ENCODE measurements at regions not wholly inside any gene's neighbourhood (a gene's known extent, or its start where the extent isn't known, plus 50 kb on each side); places are given as distances from the start of the nearest gene placed in this dataset.

GRCh38 chr3:178446059-178446458, 90.2 kb upstream of the KCNMB2 start:
- no peak for DNase-seq (ENCODE audit: low read depth in 2 of 2)

DNA sequence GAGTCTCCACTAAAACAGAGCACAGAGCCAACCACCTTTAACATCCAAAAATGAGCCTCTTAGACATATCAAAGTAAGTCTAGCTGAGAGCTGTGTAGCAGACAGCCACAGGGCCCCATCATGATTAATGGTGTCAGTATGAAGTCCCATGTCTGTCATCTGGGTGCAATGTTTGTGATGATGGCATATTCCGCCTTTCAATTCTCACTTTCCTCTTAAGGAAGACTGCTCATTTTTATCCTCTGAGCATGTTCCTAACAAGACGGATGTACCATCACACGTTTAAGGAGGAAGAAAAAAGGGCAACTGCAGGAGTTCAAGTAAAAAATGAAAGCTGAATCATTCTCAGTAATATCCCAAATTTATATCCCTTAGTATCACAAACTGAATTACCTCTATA, 85.8 kb upstream of the KCNMB2 start:
- DNase-seq (ENCODE audit: low read depth in 2 of 2) = no peak

- DNase-seq (ENCODE audit: low read depth in 2 of 2) = no peak
Measured at GRCh38 chr3:178451799-178452198, 84.4 kb upstream of the KCNMB2 start.

- DNase-seq (ENCODE audit: low read depth in 2 of 2) = no peak
Measured at GRCh38 chr3:178454726-178455125, 81.5 kb upstream of the KCNMB2 start.

GRCh38 chr3:178455226-178455625, 81.0 kb upstream of the KCNMB2 start:
- DNase-seq (ENCODE audit: low read depth in 2 of 2) = no peak

DNA sequence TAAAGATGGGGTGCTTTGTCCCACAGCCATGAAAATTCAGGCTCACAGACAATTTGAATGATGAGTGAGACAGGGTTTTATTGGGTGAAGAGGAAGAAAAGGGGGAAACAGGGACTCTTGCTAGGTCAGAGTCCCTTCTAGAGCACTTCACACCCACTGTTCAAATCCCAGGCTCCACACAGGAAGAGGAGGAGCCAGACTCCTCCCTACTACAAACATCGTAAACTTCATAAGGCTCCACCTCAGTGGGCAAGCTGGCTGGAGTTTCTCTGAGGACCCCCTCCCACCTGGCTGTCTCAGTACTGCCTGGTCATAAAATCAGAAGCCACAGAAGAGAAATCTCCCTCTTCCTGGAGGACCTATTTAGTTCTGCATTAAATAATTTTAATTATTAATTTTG, 80.3 kb upstream of the KCNMB2 start:
- no peak for DNase-seq (ENCODE audit: low read depth in 2 of 2)

GRCh38 chr3:178456621-178457285, 79.5 kb upstream of the KCNMB2 start:
- no peak for DNase-seq (ENCODE audit: low read depth in 2 of 2)

DNA sequence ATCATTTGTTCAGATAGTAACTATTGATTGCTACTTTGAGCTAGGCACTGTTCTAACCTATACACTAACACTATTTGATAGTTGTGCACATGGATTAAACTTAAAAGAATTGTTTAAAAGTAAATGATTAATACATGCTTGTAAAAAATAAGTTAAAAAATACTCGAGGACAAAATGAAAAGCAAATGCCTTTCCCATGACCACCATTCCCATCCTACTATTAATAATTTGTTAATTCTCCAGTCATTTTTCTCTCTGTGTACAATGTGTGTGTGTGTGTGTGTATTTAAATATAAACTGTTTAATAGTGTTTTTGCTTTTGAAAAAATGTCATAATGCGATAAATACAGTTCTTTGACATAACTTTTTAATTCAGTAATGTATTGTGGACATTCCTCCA, 78.7 kb upstream of the KCNMB2 start:
- DNase-seq (ENCODE audit: low read depth in 2 of 2) = no peak

DNA sequence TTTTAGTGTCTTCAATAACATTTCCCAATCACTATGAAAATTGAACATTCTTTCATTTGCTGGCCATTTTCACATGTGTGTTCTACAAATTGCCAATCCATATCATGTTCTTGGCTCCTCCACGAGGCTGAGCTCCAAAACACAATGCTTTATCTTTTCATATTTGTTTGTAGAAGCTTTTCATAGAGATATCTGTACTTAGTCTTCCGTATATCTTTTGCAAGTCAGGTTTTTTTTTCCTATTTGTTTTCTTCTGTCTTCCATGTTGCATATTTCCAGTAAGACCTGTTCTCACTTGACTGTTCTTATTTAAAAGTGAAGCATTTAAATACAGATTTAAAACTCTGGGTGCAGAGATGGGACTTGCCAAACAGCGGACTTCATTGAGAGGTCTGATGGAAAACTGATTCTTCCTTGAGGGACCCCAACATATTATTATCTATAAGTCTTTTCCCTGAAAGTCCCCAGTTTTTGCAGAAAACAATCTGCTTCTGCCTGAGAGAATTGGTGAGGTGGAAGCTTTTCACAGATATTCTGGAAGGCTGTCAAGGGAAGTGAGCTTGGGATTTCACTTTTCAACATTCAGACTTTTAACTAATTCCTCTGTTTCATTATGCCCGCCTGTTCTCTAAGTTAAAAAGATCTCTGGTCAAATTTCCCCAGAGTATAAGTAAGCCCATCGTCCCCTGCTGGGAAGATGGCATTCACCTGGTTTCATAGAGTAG, 77.8 kb upstream of the KCNMB2 start:
- DNase-seq (ENCODE audit: low read depth in 2 of 2) = no peak

GRCh38 chr3:178459038-178459410, 77.2 kb upstream of the KCNMB2 start:
- no peak for DNase-seq (ENCODE audit: low read depth in 2 of 2)

DNA sequence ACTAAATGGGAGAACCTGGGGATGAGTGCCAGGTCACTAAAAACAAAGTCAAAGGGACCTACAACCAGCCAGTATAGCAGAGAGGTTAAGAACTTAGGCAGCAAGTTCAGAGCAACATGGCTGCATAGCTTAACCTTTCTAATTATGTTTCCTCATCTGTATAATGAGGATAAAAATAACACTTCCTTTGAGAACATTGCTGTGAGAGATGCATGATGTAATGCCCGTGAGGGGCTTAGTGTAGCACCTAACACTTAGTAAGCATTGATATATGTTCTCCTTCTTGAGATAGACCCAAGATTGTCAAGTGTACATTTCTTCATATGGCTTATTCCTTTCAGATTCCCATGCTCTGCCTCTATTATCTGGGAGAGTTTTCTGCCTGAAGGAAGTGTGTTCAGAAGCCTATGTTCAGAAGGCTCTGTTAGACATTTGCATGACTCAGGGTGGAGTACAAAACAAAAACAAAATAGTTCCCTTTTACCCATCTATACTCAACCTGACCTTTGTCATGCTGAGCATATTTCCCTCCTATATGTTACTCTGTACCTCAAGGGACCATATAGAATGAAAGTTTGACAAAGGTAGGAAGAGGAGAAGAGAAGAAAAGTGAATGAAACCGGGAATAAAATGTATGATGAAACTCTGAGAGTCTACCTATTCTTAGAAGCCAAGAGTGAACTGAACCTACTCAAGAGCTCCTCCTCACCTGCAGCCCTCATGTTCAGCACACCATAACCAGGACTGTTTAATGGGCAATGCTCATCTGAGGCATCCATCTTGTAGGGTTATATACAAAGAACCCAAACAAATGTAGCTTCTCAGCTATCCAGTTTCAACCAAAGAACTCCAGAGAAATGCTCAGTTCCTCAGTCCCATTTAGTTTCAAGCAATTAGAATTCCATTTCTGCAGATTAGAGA, 70.7 kb upstream of the KCNMB2 start:
- DNase-seq (ENCODE audit: low read depth in 2 of 2) = no peak

DNA sequence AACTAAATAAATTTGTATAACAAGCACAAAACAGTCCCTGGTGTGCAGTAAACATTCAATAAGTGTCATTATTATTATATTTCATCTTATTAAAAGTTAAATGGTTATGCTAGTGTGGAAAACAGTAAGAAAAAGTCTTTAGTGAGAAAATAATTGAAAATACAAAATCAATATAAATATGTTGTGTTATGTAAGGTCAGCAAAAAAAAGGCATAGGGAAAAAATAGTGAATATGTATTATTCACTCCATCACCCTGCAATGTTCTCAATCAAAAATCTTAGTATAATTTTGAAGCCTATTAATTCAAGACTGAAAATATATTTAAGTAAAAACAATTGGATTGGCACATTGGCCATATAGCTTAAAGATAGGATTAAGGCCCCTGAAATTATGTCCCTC, 63.3 kb upstream of the KCNMB2 start:
- DNase-seq (ENCODE audit: low read depth in 2 of 2) = no peak

DNA sequence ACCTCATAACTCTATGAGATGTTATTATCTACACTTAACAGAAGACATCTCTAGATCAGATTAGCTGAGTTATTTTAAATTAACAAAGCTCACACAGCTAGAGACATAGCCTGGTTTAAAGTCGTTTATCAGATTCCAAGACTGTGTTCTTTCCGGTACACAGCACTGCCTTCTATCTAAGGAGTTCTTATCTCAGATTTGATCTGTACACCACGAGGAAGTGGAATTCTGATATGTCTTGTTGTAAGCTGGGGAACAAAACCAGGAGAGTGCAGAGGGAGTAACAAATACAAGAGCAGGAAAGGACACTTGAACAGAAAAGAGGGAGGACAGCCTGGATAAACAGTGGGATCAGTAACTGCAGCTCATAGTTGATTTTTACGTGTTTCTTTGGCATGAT, 61.7 kb upstream of the KCNMB2 start:
- DNase-seq (ENCODE audit: low read depth in 2 of 2) = no peak

GRCh38 chr3:178475062-178475461, 61.2 kb upstream of the KCNMB2 start:
- no peak for DNase-seq (ENCODE audit: low read depth in 2 of 2)

DNA sequence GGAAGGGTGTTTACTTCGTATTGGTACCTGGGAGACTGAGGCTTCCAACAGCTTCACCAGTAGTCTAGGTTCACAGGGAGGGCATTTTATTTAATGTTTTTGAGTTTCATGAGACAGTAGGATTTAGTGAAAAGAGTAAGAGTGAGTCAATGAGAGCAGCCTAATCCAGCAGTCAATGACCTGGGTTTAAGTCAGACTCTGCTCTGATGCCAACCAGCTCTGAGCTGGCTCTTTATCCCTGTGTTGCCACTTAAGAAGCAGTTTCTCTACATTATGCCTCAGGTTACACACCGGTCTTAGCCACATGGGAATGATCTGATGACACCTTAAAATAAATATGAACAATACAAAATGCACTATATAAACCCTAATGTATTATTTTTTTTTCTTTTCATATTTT, 59.4 kb upstream of the KCNMB2 start:
- no peak for DNase-seq (ENCODE audit: low read depth in 2 of 2)

- DNase-seq (ENCODE audit: low read depth in 2 of 2) = no peak
Measured at GRCh38 chr3:178479446-178479845, 56.8 kb upstream of the KCNMB2 start.

DNA sequence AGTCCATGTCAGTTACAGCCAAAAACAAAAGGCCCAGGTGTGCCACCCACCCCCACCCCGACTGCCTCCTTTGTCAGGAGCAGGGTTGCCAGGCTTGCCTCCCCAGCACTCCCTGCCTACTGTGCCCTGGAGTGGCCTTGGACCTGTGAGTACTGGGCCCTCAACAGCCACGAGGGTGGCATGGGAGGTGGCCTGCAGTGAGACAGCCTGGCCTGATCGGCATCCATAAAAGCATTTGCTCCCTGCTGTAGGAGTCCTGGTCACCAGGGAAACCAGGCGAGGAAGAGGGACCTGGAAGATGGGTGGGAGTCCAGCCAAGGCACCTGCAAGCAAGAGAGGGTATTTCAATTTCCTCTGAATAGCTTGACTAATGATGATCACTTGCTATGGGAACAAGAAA, 56.4 kb upstream of the KCNMB2 start:
- DNase-seq (ENCODE audit: low read depth in 2 of 2) = no peak

DNA sequence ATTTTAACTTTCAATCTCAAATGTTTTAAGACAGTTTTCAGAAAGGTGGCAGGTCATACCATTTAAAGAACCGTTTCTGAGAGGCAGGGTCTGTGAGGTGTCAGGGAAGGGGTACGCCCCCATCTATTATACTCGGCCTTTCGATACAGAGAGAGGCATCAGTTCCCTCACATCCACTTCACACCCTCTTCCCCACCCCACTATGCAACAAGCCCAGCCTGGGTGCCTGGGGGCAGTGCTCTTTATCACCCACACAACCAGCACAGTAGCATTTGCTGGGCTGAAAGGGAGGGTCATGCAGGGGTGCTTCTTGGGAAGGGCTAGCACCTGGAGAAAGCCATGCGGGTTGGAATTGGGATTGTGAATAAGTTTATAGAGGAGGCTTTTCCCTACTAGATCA, 56.0 kb upstream of the KCNMB2 start:
- no peak for DNase-seq (ENCODE audit: low read depth in 2 of 2)

DNA sequence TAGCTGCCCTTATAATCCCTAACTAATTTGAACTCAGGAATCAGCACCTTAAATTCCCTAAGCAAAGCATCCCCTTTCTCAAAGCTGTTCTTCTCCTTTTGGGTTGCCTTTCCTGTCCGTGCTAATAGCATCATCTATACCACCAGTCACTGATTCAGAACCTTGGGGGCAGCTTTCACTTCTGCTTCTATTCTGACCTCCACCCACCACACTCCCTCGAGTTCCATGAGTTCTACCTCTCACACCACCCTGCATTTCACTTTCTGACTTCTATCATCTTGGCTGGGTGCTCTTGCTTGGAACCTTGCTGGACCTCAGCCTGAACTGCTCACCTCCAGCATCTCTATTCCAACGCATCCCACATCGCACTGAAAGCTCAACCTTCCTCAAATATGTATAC, 55.4 kb upstream of the KCNMB2 start:
- no peak for DNase-seq (ENCODE audit: low read depth in 2 of 2)

GRCh38 chr3:178482981-178483380, 53.3 kb upstream of the KCNMB2 start:
- DNase-seq (ENCODE audit: low read depth in 2 of 2) = no peak

GRCh38 chr3:178483704-178484103, 52.5 kb upstream of the KCNMB2 start:
- DNase-seq (ENCODE audit: low read depth in 2 of 2) = no peak

DNA sequence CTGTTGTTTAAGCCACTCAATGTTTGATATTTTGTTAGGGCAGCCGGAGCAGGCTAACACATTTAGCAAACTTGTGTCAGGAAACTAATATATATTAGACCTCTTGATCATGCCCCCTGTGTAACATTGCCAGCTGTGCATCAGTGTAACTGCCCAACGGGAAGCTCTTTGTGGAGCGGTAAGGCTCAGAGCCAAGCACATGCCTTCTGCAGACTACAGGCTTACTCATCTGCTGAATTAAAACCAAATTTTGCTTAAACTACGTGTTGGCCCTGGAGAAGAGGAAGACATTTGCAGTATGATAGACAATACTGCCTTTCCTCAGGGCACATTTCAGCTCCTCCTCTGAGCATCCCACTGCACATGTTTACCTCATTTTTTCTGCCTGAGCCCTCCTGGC, 50.5 kb upstream of the KCNMB2 start:
- no peak for DNase-seq (ENCODE audit: low read depth in 2 of 2)

Measured in stimulated activated CD4-positive, alpha-beta T cell treated with anti-CD3 and anti-CD28 coated beads, Interleukin-1b, Interleukin-23, amount 100 ng/mL, for 1 hour (primary cell).